Central memory CD4-positive, alpha-beta T cell (primary cell): ENCODE measurements at regions not wholly inside any gene's neighbourhood (a gene's known extent, or its start where the extent isn't known, plus 50 kb on each side); places are given as distances from the start of the nearest gene placed in this dataset.
"Not testable (repeated sequence)": the region's sequence is repeated elsewhere in the genome, so short reads cannot be mapped to it uniquely, and the experiment has no call there.

Experiments used
- DNase-seq: peaks from one replicate; pipeline ENCODE4 v3.0.0; 2022

GRCh38 chr13:18822655-18823639 is 358.7 kb downstream of the TUBA3C start:
- not testable (repeated sequence) for DNase-seq

GRCh38 chr13:18773988-18774387 is 407.6 kb downstream of the TUBA3C start:
- not testable (repeated sequence) for DNase-seq

- not testable (repeated sequence) for DNase-seq
These were observed 439.9 kb downstream of the TUBA3C start for GRCh38 chr13:18741696-18742095.

DNA sequence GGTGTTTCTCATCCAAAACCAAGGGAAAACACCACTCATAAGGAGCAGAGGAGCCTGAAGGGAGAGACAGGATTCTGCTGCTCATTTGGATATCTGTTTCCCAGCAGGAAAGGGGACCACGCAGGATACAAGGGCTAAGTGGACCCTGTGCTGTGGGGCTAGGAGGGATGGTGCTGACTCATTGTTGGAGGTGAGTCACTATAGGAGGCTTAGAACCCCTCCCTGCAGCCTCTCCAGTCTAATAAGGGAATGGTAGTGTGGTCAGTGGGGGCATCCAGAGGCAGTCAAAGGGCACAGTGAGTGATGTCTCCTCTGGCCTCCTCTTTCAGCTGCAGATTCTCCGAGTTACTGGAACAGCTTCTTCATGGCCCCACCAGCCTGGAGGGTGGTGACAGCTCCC is 442.3 kb downstream of the TUBA3C start:
- no peak for DNase-seq

DNA sequence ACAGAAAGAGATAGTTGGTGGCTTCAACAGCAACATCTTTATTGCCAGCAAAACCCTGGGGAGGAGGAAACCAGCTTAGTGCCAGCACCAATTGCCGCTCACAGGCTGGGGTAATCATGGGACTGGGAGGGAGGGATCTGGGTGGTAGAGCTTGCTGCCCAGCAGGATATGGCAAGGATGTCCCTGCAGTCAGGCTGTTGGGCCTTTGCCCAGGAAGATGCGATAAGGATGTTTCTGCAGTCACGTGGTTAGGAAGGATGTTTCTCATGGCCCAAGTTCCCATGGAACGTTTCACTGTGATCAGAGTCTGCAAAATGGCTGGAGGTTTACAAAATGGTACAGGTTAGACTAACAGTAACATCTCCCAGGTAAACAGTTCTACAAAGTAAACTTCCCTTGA is 443.5 kb downstream of the TUBA3C start:
- not testable (repeated sequence) for DNase-seq

DNA sequence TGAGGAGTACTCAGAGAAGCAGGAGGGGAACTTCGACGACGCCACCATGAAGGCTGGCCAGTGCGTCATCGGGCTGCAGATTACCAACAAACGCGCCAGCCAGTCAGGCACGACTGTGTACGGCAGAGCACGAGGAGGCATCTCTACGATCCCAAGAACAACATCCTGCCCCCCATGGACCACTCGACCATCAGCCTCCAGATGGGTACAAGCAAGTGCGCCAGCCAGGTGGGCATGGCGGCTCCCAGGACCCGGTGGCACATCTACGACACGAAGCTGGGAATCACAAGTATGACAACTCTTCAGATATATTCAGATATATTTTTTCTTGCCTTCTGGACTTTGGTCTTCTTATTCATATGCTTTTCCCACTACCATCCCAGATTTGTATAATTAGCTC is 454.5 kb downstream of the TUBA3C start:
- not testable (repeated sequence) for DNase-seq

DNA sequence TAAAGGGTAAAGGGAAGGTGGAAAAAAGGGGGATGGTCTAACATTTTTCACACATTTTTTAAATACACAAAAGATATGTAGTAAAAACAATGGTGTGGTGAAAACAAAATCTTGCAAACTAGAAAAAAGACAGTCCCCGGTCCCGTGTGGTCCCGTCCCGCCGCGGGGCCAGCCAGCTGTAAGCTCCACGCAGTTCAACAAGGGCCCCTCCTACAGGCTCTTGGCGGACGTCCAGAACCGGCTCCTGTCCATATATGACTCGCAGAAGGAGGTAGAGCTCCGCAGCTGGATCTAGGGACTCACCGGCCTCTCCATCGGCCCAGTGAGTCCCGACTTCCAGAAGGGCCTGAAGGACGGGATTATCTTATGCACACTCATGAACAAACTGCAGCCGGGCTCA is 455.1 kb downstream of the TUBA3C start:
- DNase-seq: not testable (repeated sequence)

DNA sequence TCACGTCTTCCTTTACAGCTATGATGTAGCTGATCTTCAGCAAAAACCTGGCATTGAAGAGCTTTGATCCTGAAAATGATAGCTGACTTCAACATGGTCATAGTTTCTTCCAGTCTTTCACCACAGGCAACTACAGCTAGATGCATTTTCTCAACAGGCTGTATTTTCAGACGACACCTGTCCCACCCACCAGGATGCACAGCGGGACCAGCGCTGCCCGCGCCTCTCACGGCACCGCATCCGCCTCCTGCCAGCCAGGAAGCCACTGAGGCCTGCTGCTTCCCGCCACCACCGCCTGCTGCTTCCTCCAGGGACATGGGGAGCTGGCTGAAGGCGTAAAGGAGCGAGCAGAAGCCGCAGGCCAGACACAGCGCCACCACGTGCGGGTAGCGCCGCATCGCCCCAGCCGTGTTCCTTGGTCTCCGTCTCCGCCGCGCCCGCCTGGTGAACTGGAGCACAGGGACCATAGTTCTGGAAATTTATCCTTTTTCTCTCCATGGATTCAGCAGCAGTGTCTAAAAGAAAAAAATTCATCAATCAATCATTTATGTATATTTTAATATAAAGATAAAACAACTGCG is 456.3 kb downstream of the TUBA3C start:
- not testable (repeated sequence) for DNase-seq

GRCh38 chr13:18714889-18715288 is 466.7 kb downstream of the TUBA3C start:
- no peak for DNase-seq

- DNase-seq: not testable (repeated sequence)
These were observed 471.0 kb downstream of the TUBA3C start for GRCh38 chr13:18710673-18711072.

GRCh38 chr13:18706538-18706937 is 475.1 kb downstream of the TUBA3C start:
- DNase-seq: not testable (repeated sequence)

- DNase-seq: not testable (repeated sequence)
These were observed 479.0 kb downstream of the TUBA3C start for GRCh38 chr13:18702464-18703247.

- not testable (repeated sequence) for DNase-seq
These were observed 483.3 kb downstream of the TUBA3C start for GRCh38 chr13:18698332-18698731.

GRCh38 chr13:18697851-18698250 is 483.8 kb downstream of the TUBA3C start:
- not testable (repeated sequence) for DNase-seq

GRCh38 chr13:18697221-18697620 is 484.4 kb downstream of the TUBA3C start:
- DNase-seq: not testable (repeated sequence)

- not testable (repeated sequence) for DNase-seq
These were observed 504.2 kb downstream of the TUBA3C start for GRCh38 chr13:18677403-18677802.

DNA sequence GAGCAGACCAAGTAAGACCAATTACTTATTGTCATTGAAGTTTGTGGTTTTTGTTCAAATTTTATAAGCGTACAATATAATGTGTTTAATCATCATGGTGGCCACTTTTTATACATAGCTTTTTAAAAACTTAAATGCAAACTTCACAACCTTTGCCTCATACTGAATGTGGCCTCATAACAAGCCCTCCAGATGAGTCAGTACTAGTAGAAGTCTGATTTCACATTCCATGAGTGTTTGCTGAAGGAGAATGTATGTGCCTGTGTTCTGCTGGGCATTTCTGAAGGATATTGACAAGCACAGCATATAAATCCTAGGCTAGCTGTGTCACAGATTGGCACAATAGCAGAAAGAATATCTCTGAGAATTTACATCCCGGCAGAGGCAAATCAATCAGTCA is 506.4 kb downstream of the TUBA3C start:
- DNase-seq: not testable (repeated sequence)

- not testable (repeated sequence) for DNase-seq
These were observed 507.8 kb downstream of the TUBA3C start for GRCh38 chr13:18673794-18674193.

- DNase-seq: not testable (repeated sequence)
These were observed 515.0 kb downstream of the TUBA3C start for GRCh38 chr13:18666585-18666984.

DNA sequence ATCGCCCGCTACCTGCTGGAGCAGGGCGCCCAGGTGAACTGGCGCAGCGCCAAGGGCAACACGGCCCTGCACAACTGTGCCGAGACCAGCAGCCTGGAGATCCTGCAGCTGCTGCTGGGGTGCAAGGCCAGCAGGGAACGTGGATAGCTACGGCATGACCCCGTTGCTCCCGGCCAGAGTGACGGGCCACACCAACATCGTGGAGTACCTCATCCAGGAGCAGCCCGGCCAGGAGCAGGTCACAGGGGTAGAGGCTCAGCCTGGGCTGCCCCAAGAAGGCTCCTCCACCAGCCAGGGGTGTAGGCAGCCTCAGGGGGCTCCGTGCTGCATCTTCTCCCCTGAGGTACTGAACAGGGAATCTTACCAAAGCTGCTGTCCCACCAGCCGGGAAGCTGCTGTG is 515.9 kb downstream of the TUBA3C start:
- not testable (repeated sequence) for DNase-seq

GRCh38 chr13:18665124-18665523 is 516.5 kb downstream of the TUBA3C start:
- not testable (repeated sequence) for DNase-seq

- DNase-seq: not testable (repeated sequence)
These were observed 518.4 kb downstream of the TUBA3C start for GRCh38 chr13:18663222-18663621.

DNA sequence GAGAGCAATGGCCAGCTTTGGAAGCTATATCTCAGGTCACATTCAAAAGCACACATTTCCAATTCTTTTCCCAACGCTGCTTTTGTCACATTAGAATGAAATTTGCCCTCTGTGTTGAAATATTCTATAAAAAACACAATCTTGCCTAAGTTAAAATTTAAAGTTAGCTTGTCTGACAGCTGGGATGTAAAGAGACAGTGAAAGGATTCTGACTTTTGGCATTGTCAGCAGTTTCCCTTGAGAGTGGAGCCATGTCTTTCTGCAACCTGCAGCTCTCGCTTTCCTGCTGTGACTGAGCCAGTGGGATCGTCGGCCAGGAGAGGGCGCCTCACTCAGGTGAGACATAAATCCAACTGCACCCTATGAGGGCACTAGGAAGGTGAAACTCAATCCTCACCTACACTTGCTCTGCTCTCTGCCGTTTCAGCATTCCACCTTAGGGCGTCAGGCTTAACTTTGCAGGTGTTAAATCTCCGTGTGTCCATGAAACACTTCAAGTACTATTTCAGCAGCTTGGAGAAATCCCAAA is 537.9 kb downstream of the TUBA3C start:
- DNase-seq: not testable (repeated sequence)
